Neural progenitor cell (in vitro differentiated cells): ENCODE measurements at regions not wholly inside any gene's neighbourhood (a gene's known extent, or its start where the extent isn't known, plus 50 kb on each side); places are given as distances from the start of the nearest gene placed in this dataset.

Experiments used
- EZH2 ChIP-seq: fragments of 200-600 bp; sonication (generic); IDR thresholded peaks from 2 replicates; pipeline ENCODE4 v1.6.1; 2017; ENCODE audit warnings: antibody characterized with exemption, mild to moderate bottlenecking, moderate library complexity
- TF ChIP-seq, protein P1 (sequence below): fragments of 200-600 bp; sonication (generic); IDR thresholded peaks from 2 replicates; pipeline ENCODE4 v1.5.1; 2017; ENCODE audit warnings: antibody characterized with exemption, mild to moderate bottlenecking

DNA sequence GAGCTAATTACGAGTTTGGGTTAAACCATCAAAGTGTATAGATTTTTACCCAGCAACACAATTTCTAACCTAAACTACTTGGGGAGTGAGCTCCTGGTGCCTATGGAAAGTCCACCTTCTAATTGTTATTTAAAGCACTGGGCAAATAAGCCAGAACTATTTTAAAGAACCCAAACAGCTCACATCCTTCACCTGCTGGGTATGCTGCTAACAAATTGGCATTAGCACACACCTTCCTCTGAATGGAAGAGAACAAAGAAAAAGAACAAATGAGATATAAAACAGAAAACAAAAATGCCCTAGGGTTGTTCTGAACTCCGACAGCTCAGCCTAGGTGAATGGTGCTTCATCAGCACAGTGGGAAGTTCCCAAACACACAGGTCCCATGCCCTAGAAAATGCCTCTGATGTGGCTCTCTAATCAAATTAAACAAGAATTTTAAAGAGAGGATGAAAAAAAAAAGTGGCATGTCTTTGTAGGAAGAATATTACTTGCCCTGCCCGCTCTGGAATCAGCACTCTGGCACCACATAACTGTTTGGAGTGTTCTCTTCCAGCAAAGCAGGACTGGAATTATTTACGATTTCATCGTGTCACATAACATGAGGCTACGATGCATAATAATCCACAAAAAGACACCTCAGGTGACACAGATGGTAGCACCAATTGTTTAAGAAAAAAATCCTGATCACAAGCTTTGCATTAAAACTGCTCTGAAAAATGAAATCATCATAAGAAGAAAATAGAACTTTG lies 334.4 kb downstream of the GBE1 start:
- TF ChIP-seq, protein P1, sequence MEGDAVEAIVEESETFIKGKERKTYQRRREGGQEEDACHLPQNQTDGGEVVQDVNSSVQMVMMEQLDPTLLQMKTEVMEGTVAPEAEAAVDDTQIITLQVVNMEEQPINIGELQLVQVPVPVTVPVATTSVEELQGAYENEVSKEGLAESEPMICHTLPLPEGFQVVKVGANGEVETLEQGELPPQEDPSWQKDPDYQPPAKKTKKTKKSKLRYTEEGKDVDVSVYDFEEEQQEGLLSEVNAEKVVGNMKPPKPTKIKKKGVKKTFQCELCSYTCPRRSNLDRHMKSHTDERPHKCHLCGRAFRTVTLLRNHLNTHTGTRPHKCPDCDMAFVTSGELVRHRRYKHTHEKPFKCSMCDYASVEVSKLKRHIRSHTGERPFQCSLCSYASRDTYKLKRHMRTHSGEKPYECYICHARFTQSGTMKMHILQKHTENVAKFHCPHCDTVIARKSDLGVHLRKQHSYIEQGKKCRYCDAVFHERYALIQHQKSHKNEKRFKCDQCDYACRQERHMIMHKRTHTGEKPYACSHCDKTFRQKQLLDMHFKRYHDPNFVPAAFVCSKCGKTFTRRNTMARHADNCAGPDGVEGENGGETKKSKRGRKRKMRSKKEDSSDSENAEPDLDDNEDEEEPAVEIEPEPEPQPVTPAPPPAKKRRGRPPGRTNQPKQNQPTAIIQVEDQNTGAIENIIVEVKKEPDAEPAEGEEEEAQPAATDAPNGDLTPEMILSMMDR, result no peak
- TF ChIP-seq EZH2, result no peak
